Thoracic aorta (tissue), 2 donors: ENCODE measurements at regions not wholly inside any gene's neighbourhood (a gene's known extent, or its start where the extent isn't known, plus 50 kb on each side); places are given as distances from the start of the nearest gene placed in this dataset.

Source experiments
- ATAC-seq: fragments of 150-250 bp; one replicate; pipeline ENCODE4 v1.8.0; 2017; ENCODE audit warnings: low read depth; ENCODE audit not compliant: insufficient number of reproducible peaks, low FRiP score
- DNase-seq: peaks from one replicate; pipeline ENCODE4 v3.0.0-alpha.2; 2020; ENCODE audit warnings: low spot score
- H3K27ac ChIP-seq, 2 donors: fragments of 200-600 bp; sonication (generic); 1 replicate in 1 of 2; 2 replicates in 1 of 2; pipeline ENCODE4 v1.5.1; 2016; ENCODE audit warnings: mild to moderate bottlenecking in 2 of 2, moderate library complexity in 2 of 2
- H3K27me3 ChIP-seq: fragments of 200-600 bp; sonication (generic); replicated peaks from 2 replicates; pipeline ENCODE4 v1.6.0; 2016; ENCODE audit warnings: mild to moderate bottlenecking; ENCODE audit not compliant: insufficient read depth
- H3K36me3 ChIP-seq: fragments of 200-600 bp; sonication (generic); one replicate; pipeline ENCODE4 v1.5.1; 2016
- H3K4me1 ChIP-seq, 2 donors: fragments of 200-600 bp; sonication (generic); 1 replicate in 1 of 2; 2 replicates in 1 of 2; pipeline versions ENCODE4 v1.5.1 to v1.6.0; 2016; ENCODE audit warnings: low read depth in 2 of 2, mild to moderate bottlenecking in 1 of 2; ENCODE audit not compliant: control insufficient read depth in 1 of 2
- H3K4me3 ChIP-seq: fragments of 200-600 bp; sonication (generic); 2 replicates; pipeline ENCODE4 v1.5.1; 2016; ENCODE audit warnings: mild to moderate bottlenecking
- H3K9me3 ChIP-seq: fragments of 200-600 bp; sonication (generic); 2 replicates; pipeline ENCODE4 v1.5.1; 2016
- TF ChIP-seq, protein P1 (sequence below): fragments of 200-600 bp; sonication (generic); IDR thresholded peaks from one replicate; pipeline ENCODE4 v1.5.1; 2019; ENCODE audit warnings: antibody characterized with exemption

DNA sequence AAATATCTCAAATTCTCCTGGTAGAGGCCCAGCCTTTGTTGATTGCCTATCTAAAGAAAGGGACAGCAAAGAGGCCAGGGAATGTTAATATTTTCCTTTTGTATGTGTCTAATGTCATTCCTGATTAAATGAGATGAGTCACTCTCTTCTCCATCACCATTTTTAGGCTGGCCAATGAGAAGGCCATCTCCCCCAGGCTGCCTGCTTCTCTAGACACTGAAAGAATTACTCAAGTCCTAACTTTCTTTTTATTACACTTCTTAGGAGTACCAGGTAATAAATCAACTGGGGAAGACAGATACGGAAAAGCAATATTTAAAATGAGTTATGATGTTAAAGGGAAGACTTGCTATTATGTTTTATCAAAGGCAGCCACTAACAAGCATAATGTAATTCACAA, 259.2 kb upstream of the SORL1-AS1 start:
- Histone ChIP-seq H3K27ac (no peak overlapping the region), H3K36me3 (no peaks in the 10 kb centered on the region)

DNA sequence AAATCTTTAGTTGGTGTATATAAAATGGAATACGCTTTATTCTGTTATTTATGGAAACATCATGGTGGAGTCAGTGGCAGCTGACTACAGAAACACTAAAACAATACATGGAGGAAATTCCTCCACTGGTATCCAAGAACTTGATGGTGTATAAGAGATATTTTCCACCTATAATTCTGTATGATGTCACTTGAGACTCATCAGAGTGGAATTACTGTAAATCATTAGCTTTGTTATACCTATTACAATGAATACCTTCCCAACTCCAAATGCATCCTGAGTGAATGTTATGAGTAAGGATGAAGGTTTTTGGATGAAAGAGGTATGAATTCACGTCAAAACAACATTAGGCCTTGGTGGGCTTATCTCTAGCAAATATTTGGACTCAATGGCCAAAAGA, 258.5 kb upstream of the SORL1-AS1 start:
- TF ChIP-seq, protein P1, sequence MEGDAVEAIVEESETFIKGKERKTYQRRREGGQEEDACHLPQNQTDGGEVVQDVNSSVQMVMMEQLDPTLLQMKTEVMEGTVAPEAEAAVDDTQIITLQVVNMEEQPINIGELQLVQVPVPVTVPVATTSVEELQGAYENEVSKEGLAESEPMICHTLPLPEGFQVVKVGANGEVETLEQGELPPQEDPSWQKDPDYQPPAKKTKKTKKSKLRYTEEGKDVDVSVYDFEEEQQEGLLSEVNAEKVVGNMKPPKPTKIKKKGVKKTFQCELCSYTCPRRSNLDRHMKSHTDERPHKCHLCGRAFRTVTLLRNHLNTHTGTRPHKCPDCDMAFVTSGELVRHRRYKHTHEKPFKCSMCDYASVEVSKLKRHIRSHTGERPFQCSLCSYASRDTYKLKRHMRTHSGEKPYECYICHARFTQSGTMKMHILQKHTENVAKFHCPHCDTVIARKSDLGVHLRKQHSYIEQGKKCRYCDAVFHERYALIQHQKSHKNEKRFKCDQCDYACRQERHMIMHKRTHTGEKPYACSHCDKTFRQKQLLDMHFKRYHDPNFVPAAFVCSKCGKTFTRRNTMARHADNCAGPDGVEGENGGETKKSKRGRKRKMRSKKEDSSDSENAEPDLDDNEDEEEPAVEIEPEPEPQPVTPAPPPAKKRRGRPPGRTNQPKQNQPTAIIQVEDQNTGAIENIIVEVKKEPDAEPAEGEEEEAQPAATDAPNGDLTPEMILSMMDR: no peak
- ATAC-seq: no peak
- Histone ChIP-seq H3K9me3 (no peaks in the 10 kb centered on the region), H3K36me3 (no peaks in the 10 kb centered on the region), H3K27ac (no peak overlapping the region), H3K4me1 (no peaks in the 10 kb centered on the region), H3K27me3 (no peaks in the 10 kb centered on the region), H3K4me3 (no peak overlapping the region)
- DNase-seq: no peak

More for the DNA sequence above, 259.2 kb upstream of the SORL1-AS1 start:
- Histone ChIP-seq H3K27me3 (no peaks in the 10 kb centered on the region), H3K9me3 (no peaks in the 10 kb centered on the region), H3K4me1 (no peaks in the 10 kb centered on the region), H3K4me3 (no peak overlapping the region)
- TF ChIP-seq, protein P1: no peak
- ATAC-seq (no peak), DNase-seq (no peak)

DNA sequence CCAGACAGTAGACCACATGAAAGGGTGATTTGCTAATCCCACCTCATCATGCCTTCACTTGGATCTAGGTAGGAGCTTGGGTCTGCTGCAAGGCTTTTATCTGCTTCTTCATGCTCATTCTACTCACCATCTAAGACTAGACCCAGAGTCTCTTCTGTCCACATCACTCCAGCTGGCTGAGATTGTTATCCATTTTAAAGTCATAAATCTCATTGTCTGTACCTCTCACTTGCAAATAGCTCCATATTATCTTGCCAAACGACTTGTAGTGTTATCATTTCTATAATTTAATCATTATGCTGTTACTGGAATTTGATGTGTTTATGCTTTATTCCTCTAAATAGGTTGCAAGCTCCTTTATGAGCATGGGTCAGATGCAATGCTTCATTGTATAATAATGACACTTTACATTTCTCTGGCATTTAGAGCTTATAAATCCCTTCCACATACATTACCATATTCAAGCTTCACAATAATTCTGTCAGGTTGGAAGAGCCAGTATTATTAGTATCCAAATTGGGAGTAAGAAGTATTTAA, 254.2 kb upstream of the SORL1-AS1 start:
- H3K27ac ChIP-seq: no peak overlapping the region
- no peaks in the 10 kb centered on the region for H3K9me3 ChIP-seq
- H3K27me3 ChIP-seq: no peaks in the 10 kb centered on the region
- DNase-seq (no peak), ATAC-seq (no peak)
- no peaks in the 10 kb centered on the region for H3K36me3 ChIP-seq
- H3K4me1 ChIP-seq: no peaks in the 10 kb centered on the region
- no peak overlapping the region for H3K4me3 ChIP-seq
- TF ChIP-seq, protein P1: no peak

DNA sequence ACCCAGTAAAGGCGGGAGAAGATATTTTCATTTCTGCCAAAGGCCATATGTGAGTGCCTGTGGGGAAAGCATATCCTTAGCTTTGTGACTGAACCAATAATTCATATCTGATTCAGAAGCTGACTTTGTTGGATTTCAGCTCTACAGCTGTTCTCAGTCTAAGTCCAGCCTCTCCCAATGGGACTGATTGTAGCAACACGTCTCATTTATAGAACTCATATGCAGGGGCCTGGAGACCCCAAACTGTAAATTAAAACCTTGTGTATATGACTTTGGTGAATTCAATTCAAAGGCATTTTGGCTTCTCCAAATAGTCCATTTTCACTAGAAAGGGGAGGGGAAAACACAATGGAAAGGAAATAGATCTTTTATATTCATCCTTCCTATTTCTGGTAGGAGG, 250.4 kb upstream of the SORL1-AS1 start:
- TF ChIP-seq, protein P1: no peak
- Histone ChIP-seq H3K4me3 (no peak overlapping the region), H3K27me3 (no peaks in the 10 kb centered on the region), H3K4me1 (peaks cover 0 to 13% of the 10 kb centered on the region in 2 donors), H3K9me3 (no peaks in the 10 kb centered on the region), H3K27ac (no peak overlapping the region), H3K36me3 (no peaks in the 10 kb centered on the region)
- no peak for ATAC-seq
- no peak for DNase-seq

DNA sequence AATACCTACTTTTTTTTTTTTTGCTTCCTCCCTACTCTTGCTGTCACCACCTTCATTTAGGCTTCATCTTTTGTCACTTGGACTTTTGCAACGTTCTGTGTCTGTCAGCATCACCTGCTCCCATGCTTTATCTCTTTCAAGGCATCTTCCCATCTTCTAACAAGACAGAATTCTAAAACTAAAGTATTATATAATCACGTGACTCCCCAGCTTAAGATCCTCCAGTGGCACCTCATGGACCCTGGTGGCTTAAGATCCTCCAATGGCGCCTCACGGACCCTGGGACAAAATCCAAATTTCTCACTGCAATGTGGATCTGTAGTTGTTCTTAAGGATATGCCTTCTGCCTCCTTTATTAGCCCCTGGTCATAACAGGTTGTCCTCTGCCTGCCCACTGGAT, 248.2 kb upstream of the SORL1-AS1 start:
- no peak for DNase-seq
- H3K4me3 ChIP-seq: no peak overlapping the region
- H3K36me3 ChIP-seq: no peaks in the 10 kb centered on the region
- TF ChIP-seq, protein P1: no peak
- no peaks in the 10 kb centered on the region for H3K9me3 ChIP-seq
- no peak for ATAC-seq
- H3K4me1 ChIP-seq: peaks cover 3 to 28% of the 10 kb centered on the region in 2 donors
- no peaks in the 10 kb centered on the region for H3K27me3 ChIP-seq
- H3K27ac ChIP-seq: no peak overlapping the region
